WTC11 (cell line): ENCODE measurements at regions not wholly inside any gene's neighbourhood (a gene's known extent, or its start where the extent isn't known, plus 50 kb on each side); places are given as distances from the start of the nearest gene placed in this dataset.

Experiments
- CTCF ChIP-seq: fragments of 200-600 bp; IDR thresholded peaks from 2 replicates; pipeline ENCODE4 v1.8.0; 2022; ENCODE audit warnings: antibody characterized with exemption
- ELF4 ChIP-seq: sonication (generic); formaldehyde crosslinking; IDR thresholded peaks from 2 replicates; pipeline ENCODE4 v1.8.1; 2022; ENCODE audit warnings: low read depth, mild to moderate bottlenecking, moderate library complexity, missing genetic modification reagents
- FOXK1 ChIP-seq: sonication (generic); formaldehyde crosslinking; IDR thresholded peaks from 2 replicates; pipeline ENCODE4 v1.8.0; 2022; ENCODE audit warnings: mild to moderate bottlenecking, moderate library complexity, missing genetic modification reagents
- MLX ChIP-seq: sonication (generic); formaldehyde crosslinking; IDR thresholded peaks from 2 replicates; pipeline ENCODE4 v1.8.1; 2023; ENCODE audit warnings: mild to moderate bottlenecking, missing genetic modification reagents, moderate library complexity
- NFYB ChIP-seq: sonication (generic); formaldehyde crosslinking; conservative IDR thresholded peaks from 2 replicates; pipeline ENCODE4 v1.8.0; 2022; ENCODE audit warnings: low read depth, missing genetic modification reagents
- PREB ChIP-seq: sonication (generic); formaldehyde crosslinking; IDR thresholded peaks from 2 replicates; pipeline ENCODE4 v1.8.1; 2022; ENCODE audit warnings: mild to moderate bottlenecking, missing genetic modification reagents, moderate library complexity, borderline replicate concordance
- TEAD4 ChIP-seq: sonication (generic); formaldehyde crosslinking; IDR thresholded peaks from 2 replicates; pipeline ENCODE4 v1.8.0; 2022; ENCODE audit warnings: mild to moderate bottlenecking, missing genetic modification reagents
- USF2 ChIP-seq: sonication (generic); formaldehyde crosslinking; IDR thresholded peaks from 2 replicates; pipeline ENCODE4 v1.8.1; 2023; ENCODE audit warnings: mild to moderate bottlenecking, missing genetic modification reagents, moderate library complexity
- ZBTB21 ChIP-seq: sonication (generic); formaldehyde crosslinking; IDR thresholded peaks from 2 replicates; pipeline ENCODE4 v1.8.1; 2023; ENCODE audit warnings: mild to moderate bottlenecking, missing genetic modification reagents, borderline replicate concordance
- TF ChIP-seq, protein P1 (sequence below): sonication (generic); formaldehyde crosslinking; IDR thresholded peaks from 2 replicates; pipeline ENCODE4 v1.8.1; 2023; ENCODE audit warnings: mild to moderate bottlenecking, moderate library complexity, missing genetic modification reagents

DNA sequence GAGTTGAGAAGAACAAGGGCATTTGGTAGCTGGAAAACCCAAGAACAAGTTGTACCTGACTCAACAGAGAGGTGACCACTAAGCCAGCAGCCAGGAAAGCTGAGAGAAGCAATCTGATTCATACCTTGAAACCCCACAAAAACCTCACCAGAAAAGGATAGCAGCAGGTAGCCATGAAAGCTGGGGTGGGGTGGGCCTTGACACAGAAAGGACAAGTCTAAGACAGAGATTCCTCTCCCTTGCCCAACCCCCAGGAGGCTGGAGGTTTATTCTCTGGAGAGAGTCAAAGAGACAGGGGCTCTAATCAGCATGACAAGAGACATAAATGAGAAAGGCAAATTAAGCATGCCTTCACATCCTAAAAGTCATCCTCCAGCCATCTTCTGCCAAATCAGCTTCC lies 151.7 kb upstream of the DST start:
- TF ChIP-seq CTCF, result no peak
- no peak for TF ChIP-seq ELF4 (CRISPR knock-in tag)
- TF ChIP-seq, protein P1, sequence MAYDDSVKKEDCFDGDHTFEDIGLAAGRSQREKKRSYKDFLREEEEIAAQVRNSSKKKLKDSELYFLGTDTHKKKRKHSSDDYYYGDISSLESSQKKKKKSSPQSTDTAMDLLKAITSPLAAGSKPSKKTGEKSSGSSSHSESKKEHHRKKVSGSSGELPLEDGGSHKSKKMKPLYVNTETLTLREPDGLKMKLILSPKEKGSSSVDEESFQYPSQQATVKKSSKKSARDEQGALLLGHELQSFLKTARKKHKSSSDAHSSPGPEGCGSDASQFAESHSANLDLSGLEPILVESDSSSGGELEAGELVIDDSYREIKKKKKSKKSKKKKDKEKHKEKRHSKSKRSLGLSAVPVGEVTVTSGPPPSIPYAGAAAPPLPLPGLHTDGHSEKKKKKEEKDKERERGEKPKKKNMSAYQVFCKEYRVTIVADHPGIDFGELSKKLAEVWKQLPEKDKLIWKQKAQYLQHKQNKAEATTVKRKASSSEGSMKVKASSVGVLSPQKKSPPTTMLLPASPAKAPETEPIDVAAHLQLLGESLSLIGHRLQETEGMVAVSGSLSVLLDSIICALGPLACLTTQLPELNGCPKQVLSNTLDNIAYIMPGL, result no peak
- TF ChIP-seq ZBTB21 (CRISPR knock-in tag), result no peak
- no peak for TF ChIP-seq FOXK1 (CRISPR knock-in tag)
- no peak for TF ChIP-seq PREB (CRISPR knock-in tag)
- no peak for TF ChIP-seq MLX (CRISPR knock-in tag)
- TF ChIP-seq TEAD4 (CRISPR knock-in tag), result no peak
- TF ChIP-seq NFYB (CRISPR knock-in tag), result no peak
- TF ChIP-seq USF2, result no peak
